GM23338 (cell line): ENCODE measurements at regions not wholly inside any gene's neighbourhood (a gene's known extent, or its start where the extent isn't known, plus 50 kb on each side); places are given as distances from the start of the nearest gene placed in this dataset.

Source experiments
- ATAC-seq: fragments of 200-7000 bp; cut with Tn5 transposase; 3 replicates; pipeline ENCODE4 v1.9.1; 2020
- DNase-seq: peaks from one replicate; pipeline ENCODE4 v3.0.0-alpha.2; 2015; ENCODE audit warnings: low spot score
- H2AFZ ChIP-seq: fragments of 200-600 bp; sonication (generic); 2 replicates; pipeline ENCODE4 v1.8.0; 2016; ENCODE audit warnings: antibody characterized with exemption, mild to moderate bottlenecking, moderate library complexity
- H3F3A ChIP-seq: fragments of 200-600 bp; sonication (generic); replicated peaks from 2 replicates; pipeline ENCODE4 v1.8.0; 2017; ENCODE audit warnings: antibody characterized with exemption, mixed run types, low read depth
- H3K27ac ChIP-seq: fragments of 200-600 bp; sonication (generic); 2 replicates; pipeline ENCODE4 v1.6.1; 2016; ENCODE audit warnings: low read depth
- H3K27me3 ChIP-seq: fragments of 200-600 bp; sonication (generic); 2 replicates; pipeline ENCODE4 v1.8.0; 2016; ENCODE audit warnings: mild to moderate bottlenecking, mixed run types, moderate library complexity; ENCODE audit not compliant: insufficient read depth
- H3K36me3 ChIP-seq: fragments of 200-600 bp; sonication (generic); 2 replicates; pipeline ENCODE4 v1.8.0; 2016; ENCODE audit warnings: mild to moderate bottlenecking; ENCODE audit not compliant: insufficient read depth
- H3K4me1 ChIP-seq: fragments of 200-600 bp; sonication (generic); 2 replicates; pipeline ENCODE4 v1.8.0; 2016; ENCODE audit warnings: mild to moderate bottlenecking, moderate library complexity; ENCODE audit not compliant: insufficient read depth
- H3K4me2 ChIP-seq: fragments of 200-600 bp; sonication (generic); 2 replicates; pipeline ENCODE4 v1.7.1; 2017; ENCODE audit warnings: mixed run types
- H3K4me3 ChIP-seq: fragments of 200-600 bp; sonication (generic); 2 replicates; pipeline ENCODE4 v1.6.1; 2016; ENCODE audit warnings: mixed run types
- H3K79me2 ChIP-seq: fragments of 200-600 bp; sonication (generic); replicated peaks from 2 replicates; pipeline ENCODE4 v1.8.0; 2017; ENCODE audit warnings: mild to moderate bottlenecking; ENCODE audit not compliant: insufficient read depth
- H3K9me2 ChIP-seq: fragments of 200-600 bp; sonication (generic); 2 replicates; pipeline ENCODE4 v1.8.0; 2017; ENCODE audit not compliant: insufficient read depth
- H4K20me1 ChIP-seq: fragments of 200-600 bp; sonication (generic); replicated peaks from 2 replicates; pipeline ENCODE4 v1.8.0; 2017; ENCODE audit warnings: mild to moderate bottlenecking; ENCODE audit not compliant: insufficient read depth
- H3K27ac Mint-ChIP-seq: 2 replicates; pipeline ENCODE4 v1.8.0; 2020; ENCODE audit warnings: inconsistent platforms, mild to moderate bottlenecking, moderate library complexity, mixed read lengths
- H3K27me3 Mint-ChIP-seq: 3 replicates; pipeline ENCODE4 v1.8.0; 2022; ENCODE audit warnings: low read depth, mild to moderate bottlenecking, moderate library complexity, mixed read lengths, inconsistent platforms; ENCODE audit not compliant: insufficient read depth, poor library complexity
- H3K36me3 Mint-ChIP-seq: 3 replicates; pipeline ENCODE4 v1.8.0; 2021; ENCODE audit warnings: low read depth, mild to moderate bottlenecking, inconsistent platforms, moderate library complexity, mixed read lengths
- H3K4me1 Mint-ChIP-seq: 3 replicates; pipeline ENCODE4 v1.8.0; 2020; ENCODE audit warnings: mild to moderate bottlenecking, inconsistent platforms, mixed read lengths
- H3K4me3 Mint-ChIP-seq: 3 replicates; pipeline ENCODE4 v1.8.0; 2021; ENCODE audit warnings: moderate library complexity, mild to moderate bottlenecking, inconsistent platforms, mixed read lengths
- H3K9me3 Mint-ChIP-seq: 3 replicates; pipeline ENCODE4 v1.8.0; 2020; ENCODE audit warnings: moderate library complexity, mild to moderate bottlenecking, inconsistent platforms, mixed read lengths
- CREB1 ChIP-seq: fragments of 250-450 bp; sonication (Bioruptor Pico); IDR thresholded peaks from 2 replicates; pipeline ENCODE4 v1.5.0; 2020; ENCODE audit warnings: low read depth, mild to moderate bottlenecking, moderate library complexity
- CTCF ChIP-seq, 2 experiments: fragments of 200-600 bp in 1 of 2; sonication (generic) in 1 of 2; conservative IDR thresholded peaks; 2 replicates each; pipeline versions ENCODE4 v1.5.1 to v1.6.1; 2016 to 2017; ENCODE audit warnings: antibody characterized with exemption in 2 of 2, low read depth in 2 of 2, mild to moderate bottlenecking in 2 of 2, moderate library complexity in 1 of 2
- ETS1 ChIP-seq: IDR thresholded peaks from 2 replicates; pipeline ENCODE4 v1.6.1; 2016; ENCODE audit warnings: antibody characterized with exemption
- EZH2 ChIP-seq: fragments of 200-600 bp; sonication (generic); IDR thresholded peaks from one replicate; pipeline ENCODE4 v1.8.0; 2017; ENCODE audit warnings: antibody characterized with exemption, mild to moderate bottlenecking, low read depth; ENCODE audit not compliant: unreplicated experiment
- EZH2phosphoT487 ChIP-seq: fragments of 200-600 bp; sonication (generic); IDR thresholded peaks from one replicate; pipeline ENCODE4 v1.8.1; 2018; ENCODE audit warnings: antibody characterized with exemption; ENCODE audit not compliant: unreplicated experiment
- JUNB ChIP-seq: IDR thresholded peaks from one replicate; pipeline ENCODE4 v1.6.1; 2016; ENCODE audit warnings: antibody characterized with exemption; ENCODE audit not compliant: unreplicated experiment
- NANOG ChIP-seq: IDR thresholded peaks from 2 replicates; pipeline ENCODE4 v1.6.1; 2016; ENCODE audit warnings: antibody characterized with exemption, borderline replicate concordance
- POLR2AphosphoS5 ChIP-seq: IDR thresholded peaks from 2 replicates; pipeline ENCODE4 v1.6.1; 2016; ENCODE audit warnings: antibody characterized with exemption, low read depth
- REST ChIP-seq: IDR thresholded peaks from one replicate; pipeline ENCODE4 v1.6.1; 2018; ENCODE audit warnings: antibody characterized with exemption; ENCODE audit not compliant: unreplicated experiment
- STAT1 ChIP-seq: IDR thresholded peaks from one replicate; pipeline ENCODE4 v1.6.1; 2016; ENCODE audit warnings: antibody characterized with exemption; ENCODE audit not compliant: unreplicated experiment
- ZNF114 ChIP-seq: fragments of 250-450 bp; sonication (Bioruptor Pico); IDR thresholded peaks from 2 replicates; pipeline ENCODE4 v1.5.0; 2020; ENCODE audit warnings: mild to moderate bottlenecking, moderate library complexity
- ZNF331 ChIP-seq: fragments of 250-450 bp; sonication (Bioruptor Pico); IDR thresholded peaks from 2 replicates; pipeline ENCODE4 v1.5.0; 2020; ENCODE audit warnings: low read depth, mild to moderate bottlenecking, moderate library complexity
- ZNF462 ChIP-seq: fragments of 250-450 bp; sonication (Bioruptor Pico); IDR thresholded peaks from 2 replicates; pipeline ENCODE4 v1.5.0; 2020; ENCODE audit warnings: mild to moderate bottlenecking, moderate library complexity

GRCh38 chr5:60439552-60439951 lies 260.4 kb downstream of the DEPDC1B start:
- no peaks in the 10 kb centered on the region for H3K9me3 Mint-ChIP-seq
- H3K36me3 ChIP-seq, result no peaks in the 10 kb centered on the region
- no peaks in the 10 kb centered on the region for H3F3A ChIP-seq
- no peak overlapping the region for H3K27ac Mint-ChIP-seq
- no peaks in the 10 kb centered on the region for H3K36me3 Mint-ChIP-seq
- H3K4me2 ChIP-seq, result no peak overlapping the region
- TF ChIP-seq JUNB (no peak), ZNF462 (no peak), REST (no peak), ZNF331 (CRISPR knock-in tag) (no peak), ZNF114 (CRISPR knock-in tag) (no peak), EZH2 (no peak), ETS1 (no peak), NANOG (no peak), CREB1 (CRISPR knock-in tag) (no peak), POLR2AphosphoS5 (no peak), EZH2phosphoT487 (no peak), CTCF (conservative IDR thresholded peaks at IDR 0.05; ENCODE audit: low read depth in 2 of 2) (no peak), STAT1 (no peak)
- H3K27me3 Mint-ChIP-seq, result no peaks in the 10 kb centered on the region
- H3K9me2 ChIP-seq, result no peaks in the 10 kb centered on the region; the same call in 1 of the 2 replicates
- no peak overlapping the region for H3K27ac ChIP-seq
- no peaks in the 10 kb centered on the region for H3K4me1 Mint-ChIP-seq
- no peak overlapping the region for H3K4me3 ChIP-seq
- H4K20me1 ChIP-seq, result no peaks in the 10 kb centered on the region
- H3K79me2 ChIP-seq, result no peaks in the 10 kb centered on the region
- DNase-seq (no peak), ATAC-seq (no peak)
- H3K4me1 ChIP-seq, result no peaks in the 10 kb centered on the region
- no peak overlapping the region for H2AFZ ChIP-seq
- H3K4me3 Mint-ChIP-seq, result no peak overlapping the region
- H3K27me3 ChIP-seq, result no peaks in the 10 kb centered on the region
